Neural progenitor cell (in vitro differentiated cells): ENCODE measurements at regions not wholly inside any gene's neighbourhood (a gene's known extent, or its start where the extent isn't known, plus 50 kb on each side); places are given as distances from the start of the nearest gene placed in this dataset.

Experiments used
- DNase-seq: peaks from one replicate; pipeline ENCODE4 v3.0.0-alpha.2; 2016; ENCODE audit warnings: low spot score
- H2AFZ ChIP-seq: fragments of 200-600 bp; sonication (generic); replicated peaks from 2 replicates; pipeline ENCODE4 v1.6.1; 2016; ENCODE audit warnings: antibody characterized with exemption
- H3F3A ChIP-seq: fragments of 200-600 bp; sonication (generic); 2 replicates; pipeline ENCODE4 v1.6.1; 2016; ENCODE audit warnings: antibody characterized with exemption, low read depth
- H3K27ac ChIP-seq: fragments of 200-600 bp; sonication (generic); 2 replicates; pipeline ENCODE4 v1.5.1; 2016; ENCODE audit warnings: mild to moderate bottlenecking
- H3K27me3 ChIP-seq: fragments of 200-600 bp; sonication (generic); 2 replicates; pipeline ENCODE4 v1.6.1; 2016; ENCODE audit warnings: mild to moderate bottlenecking, moderate library complexity
- H3K36me3 ChIP-seq: fragments of 200-600 bp; sonication (generic); 2 replicates; pipeline ENCODE4 v1.5.1; 2016
- H3K4me1 ChIP-seq: fragments of 200-600 bp; sonication (generic); 2 replicates; pipeline ENCODE4 v1.6.1; 2016; ENCODE audit warnings: mixed run types
- H3K4me2 ChIP-seq: fragments of 200-600 bp; sonication (generic); 2 replicates; pipeline ENCODE4 v1.6.1; 2016
- H3K4me3 ChIP-seq: fragments of 200-600 bp; sonication (generic); 2 replicates; pipeline ENCODE4 v1.5.1; 2016
- H3K79me2 ChIP-seq: fragments of 200-600 bp; sonication (generic); 2 replicates; pipeline ENCODE4 v1.6.1; 2016; ENCODE audit warnings: low read depth
- H3K9ac ChIP-seq: fragments of 200-600 bp; sonication (generic); 2 replicates; pipeline ENCODE4 v1.6.1; 2016
- H3K9me3 ChIP-seq: fragments of 200-600 bp; sonication (generic); 2 replicates; pipeline ENCODE4 v1.5.1; 2016; ENCODE audit warnings: low read depth
- H4K20me1 ChIP-seq: fragments of 200-600 bp; sonication (generic); 2 replicates; pipeline ENCODE4 v1.6.1; 2016; ENCODE audit warnings: low read depth
- H3K27ac Mint-ChIP-seq: 3 replicates; pipeline ENCODE4 v1.8.0; 2021; ENCODE audit warnings: mixed read lengths
- H3K27me3 Mint-ChIP-seq: 2 replicates; pipeline ENCODE4 v1.8.0; 2022; ENCODE audit warnings: low read depth, mild to moderate bottlenecking, inconsistent platforms, moderate library complexity, mixed read lengths; ENCODE audit not compliant: insufficient read depth
- H3K36me3 Mint-ChIP-seq: 3 replicates; pipeline ENCODE4 v1.8.0; 2021; ENCODE audit warnings: mixed read lengths
- H3K4me1 Mint-ChIP-seq: 3 replicates; pipeline ENCODE4 v1.8.0; 2021; ENCODE audit warnings: mixed read lengths
- H3K4me3 Mint-ChIP-seq: 3 replicates; pipeline ENCODE4 v1.8.0; 2021; ENCODE audit warnings: mild to moderate bottlenecking, moderate library complexity, mixed read lengths
- H3K9me3 Mint-ChIP-seq: 3 replicates; pipeline ENCODE4 v1.8.0; 2020; ENCODE audit warnings: mixed read lengths
- CTCF ChIP-seq: fragments of 200-600 bp; sonication (generic); IDR thresholded peaks from 2 replicates; pipeline ENCODE4 v1.5.1; 2017; ENCODE audit warnings: antibody characterized with exemption, mild to moderate bottlenecking
- EZH2 ChIP-seq: fragments of 200-600 bp; sonication (generic); IDR thresholded peaks from 2 replicates; pipeline ENCODE4 v1.6.1; 2017; ENCODE audit warnings: antibody characterized with exemption, mild to moderate bottlenecking, moderate library complexity
- EZH2phosphoT487 ChIP-seq: fragments of 200-600 bp; sonication (generic); IDR thresholded peaks from 2 replicates; pipeline ENCODE4 v1.6.1; 2017; ENCODE audit warnings: antibody characterized with exemption

DNA sequence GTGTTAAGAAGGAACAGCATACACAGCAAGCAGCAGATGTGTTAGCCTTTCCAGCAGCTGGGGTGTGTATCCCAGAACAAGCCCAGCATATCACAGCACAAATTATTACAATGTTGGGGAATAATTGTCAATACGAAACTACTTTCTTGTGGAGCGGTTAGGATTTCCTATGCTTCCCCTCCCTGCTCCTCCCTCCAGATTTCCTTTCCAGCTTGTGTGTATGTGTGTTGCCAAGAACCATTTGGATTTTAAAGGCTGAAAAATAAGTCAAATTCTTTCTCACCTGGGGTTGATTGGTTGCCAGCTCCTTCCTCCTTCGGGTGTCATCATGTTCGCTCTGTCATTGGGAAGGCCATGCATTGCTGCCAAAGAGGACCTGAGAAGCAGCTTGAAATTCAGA lies 178.2 kb upstream of the FRMPD4 start:
- H3K4me1 Mint-ChIP-seq, result no peaks in the 10 kb centered on the region
- no peak for DNase-seq
- no peak overlapping the region for H3K9ac ChIP-seq
- H3K4me3 ChIP-seq, result no peak overlapping the region
- no peaks in the 10 kb centered on the region for H3K79me2 ChIP-seq
- no peaks in the 10 kb centered on the region for H4K20me1 ChIP-seq
- no peak overlapping the region for H3K4me3 Mint-ChIP-seq
- H3K36me3 ChIP-seq, result no peaks in the 10 kb centered on the region
- H3K9me3 ChIP-seq, result no peaks in the 10 kb centered on the region
- H3K27me3 ChIP-seq, result no peaks in the 10 kb centered on the region
- no peak for TF ChIP-seq CTCF
- TF ChIP-seq EZH2phosphoT487, result no peak
- TF ChIP-seq EZH2, result no peak
- H3K36me3 Mint-ChIP-seq, result no peaks in the 10 kb centered on the region
- H3K27ac Mint-ChIP-seq, result no peak overlapping the region
- peaks cover 2% of the 10 kb centered on the region for H3K27me3 Mint-ChIP-seq
- no peak overlapping the region for H2AFZ ChIP-seq
- H3F3A ChIP-seq, result no peaks in the 10 kb centered on the region
- H3K9me3 Mint-ChIP-seq, result no peaks in the 10 kb centered on the region
- H3K27ac ChIP-seq, result no peak overlapping the region
- H3K4me1 ChIP-seq, result no peaks in the 10 kb centered on the region
- H3K4me2 ChIP-seq, result no peak overlapping the region

GRCh38 chrX:11965436-11965835 lies 172.8 kb upstream of the FRMPD4 start:
- Mint-ChIP-seq H3K4me3 (no peak overlapping the region), H3K36me3 (no peaks in the 10 kb centered on the region), H3K27me3 (no peaks in the 10 kb centered on the region), H3K27ac (no peak overlapping the region), H3K9me3 (peaks cover 2% of the 10 kb centered on the region), H3K4me1 (peaks cover 2% of the 10 kb centered on the region)
- TF ChIP-seq EZH2phosphoT487 (no peak), EZH2 (no peak), CTCF (no peak)
- no peak overlapping the region for H2AFZ ChIP-seq
- no peaks in the 10 kb centered on the region for H3F3A ChIP-seq
- H3K4me3 ChIP-seq, result no peak overlapping the region
- H4K20me1 ChIP-seq, result no peaks in the 10 kb centered on the region
- H3K4me1 ChIP-seq, result no peaks in the 10 kb centered on the region
- H3K9me3 ChIP-seq, result no peaks in the 10 kb centered on the region
- H3K9ac ChIP-seq, result no peak overlapping the region
- H3K36me3 ChIP-seq, result no peaks in the 10 kb centered on the region
- H3K79me2 ChIP-seq, result no peaks in the 10 kb centered on the region
- DNase-seq, result no peak
- H3K27ac ChIP-seq, result no peak overlapping the region
- H3K27me3 ChIP-seq, result no peaks in the 10 kb centered on the region
- H3K4me2 ChIP-seq, result no peak overlapping the region

DNA sequence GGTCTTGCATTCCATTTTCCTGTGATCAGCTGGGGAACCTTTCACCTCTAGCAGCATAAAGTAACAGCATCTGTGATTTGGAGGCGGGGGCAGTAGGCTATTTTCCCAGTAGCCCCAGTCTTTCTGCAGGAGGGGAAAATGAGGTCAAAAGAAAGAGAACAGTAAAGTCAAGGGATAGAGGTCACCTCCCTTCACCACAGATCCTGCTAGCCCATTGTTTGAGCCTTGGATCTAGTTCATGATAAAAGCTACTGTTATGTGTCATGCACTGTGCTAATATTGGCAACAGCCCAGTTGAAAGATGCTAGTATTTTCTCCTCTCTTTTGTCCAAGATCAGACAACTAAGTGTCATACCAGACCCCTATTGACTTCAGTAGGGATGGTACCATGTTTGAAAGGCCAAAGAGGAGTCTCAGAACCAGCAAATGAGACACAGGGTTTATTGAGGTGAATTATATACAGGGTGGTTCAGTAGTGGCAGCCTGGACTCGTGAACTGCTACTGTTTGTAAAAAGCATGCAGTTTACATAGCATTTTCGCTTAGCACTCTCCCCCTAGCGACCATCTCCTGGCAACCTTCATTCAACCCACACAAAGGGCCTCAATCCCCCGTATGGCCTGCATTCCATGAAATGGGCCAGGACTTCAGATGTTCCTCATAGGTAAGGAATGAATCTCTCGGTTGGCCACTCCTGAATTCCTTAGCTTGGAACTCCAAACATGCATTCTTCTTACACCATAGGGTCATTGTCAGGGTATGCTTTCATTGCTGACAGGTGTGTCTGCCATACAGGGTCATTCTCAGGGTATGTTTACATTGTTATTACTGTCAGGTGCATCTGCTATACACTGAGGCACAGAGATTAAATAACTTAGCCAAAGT lies 170.0 kb upstream of the FRMPD4 start:
- no peaks in the 10 kb centered on the region for H4K20me1 ChIP-seq
- DNase-seq, result no peak
- Mint-ChIP-seq H3K4me1 (peaks cover 2% of the 10 kb centered on the region), H3K27ac (peak overlapping the region; percentile 37), H3K36me3 (no peaks in the 10 kb centered on the region), H3K9me3 (peaks cover 2% of the 10 kb centered on the region), H3K4me3 (no peak overlapping the region), H3K27me3 (no peaks in the 10 kb centered on the region)
- no peak overlapping the region for H3K9ac ChIP-seq
- no peak for TF ChIP-seq EZH2phosphoT487
- no peak for TF ChIP-seq CTCF
- no peak for TF ChIP-seq EZH2
- no peak overlapping the region for H3K4me3 ChIP-seq
- no peaks in the 10 kb centered on the region for H3K9me3 ChIP-seq
- no peak overlapping the region for H3K4me2 ChIP-seq
- no peak overlapping the region for H3K27ac ChIP-seq
- H3K4me1 ChIP-seq, result no peaks in the 10 kb centered on the region
- no peak overlapping the region for H2AFZ ChIP-seq
- no peaks in the 10 kb centered on the region for H3K79me2 ChIP-seq
- H3F3A ChIP-seq, result no peaks in the 10 kb centered on the region
- no peaks in the 10 kb centered on the region for H3K27me3 ChIP-seq
- H3K36me3 ChIP-seq, result no peaks in the 10 kb centered on the region
